Endothelial cell of hepatic sinusoid (primary cell): ENCODE measurements at regions not wholly inside any gene's neighbourhood (a gene's known extent, or its start where the extent isn't known, plus 50 kb on each side); places are given as distances from the start of the nearest gene placed in this dataset.
"Not testable (repeated sequence)": the region's sequence is repeated elsewhere in the genome, so short reads cannot be mapped to it uniquely, and the experiment has no call there.

ENCODE experiments used
- in situ Hi-C: cut with HindIII; loops from 2 replicates; pipeline ENCODE4 v1.10.0; 2017; ENCODE audit warnings: low sequenced_read_pairs

DNA sequence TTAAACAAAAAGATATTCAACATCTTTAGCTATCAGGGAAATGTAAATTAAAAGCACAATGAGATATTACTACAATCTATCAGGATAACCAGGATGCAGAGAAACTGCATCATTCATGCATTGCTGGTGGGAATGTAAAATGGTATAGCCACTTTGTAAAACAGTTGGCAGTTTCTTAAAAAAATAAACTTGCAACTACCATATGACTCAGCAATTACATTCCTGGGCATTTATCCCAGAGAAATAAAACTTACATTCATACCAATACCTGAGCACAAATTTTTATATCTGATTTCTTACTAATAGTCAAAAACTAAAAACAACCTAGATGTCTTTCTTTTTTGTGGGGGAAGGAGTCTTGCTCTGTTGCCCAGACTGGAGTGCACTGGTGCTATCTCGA, 190.3 kb upstream of the TAB2 start:
- in situ Hi-C loops, result no loop called here

- in situ Hi-C loops, result no loop called here
Observed at GRCh38 chr6:149128489-149129145, 188.9 kb upstream of the TAB2 start.

DNA sequence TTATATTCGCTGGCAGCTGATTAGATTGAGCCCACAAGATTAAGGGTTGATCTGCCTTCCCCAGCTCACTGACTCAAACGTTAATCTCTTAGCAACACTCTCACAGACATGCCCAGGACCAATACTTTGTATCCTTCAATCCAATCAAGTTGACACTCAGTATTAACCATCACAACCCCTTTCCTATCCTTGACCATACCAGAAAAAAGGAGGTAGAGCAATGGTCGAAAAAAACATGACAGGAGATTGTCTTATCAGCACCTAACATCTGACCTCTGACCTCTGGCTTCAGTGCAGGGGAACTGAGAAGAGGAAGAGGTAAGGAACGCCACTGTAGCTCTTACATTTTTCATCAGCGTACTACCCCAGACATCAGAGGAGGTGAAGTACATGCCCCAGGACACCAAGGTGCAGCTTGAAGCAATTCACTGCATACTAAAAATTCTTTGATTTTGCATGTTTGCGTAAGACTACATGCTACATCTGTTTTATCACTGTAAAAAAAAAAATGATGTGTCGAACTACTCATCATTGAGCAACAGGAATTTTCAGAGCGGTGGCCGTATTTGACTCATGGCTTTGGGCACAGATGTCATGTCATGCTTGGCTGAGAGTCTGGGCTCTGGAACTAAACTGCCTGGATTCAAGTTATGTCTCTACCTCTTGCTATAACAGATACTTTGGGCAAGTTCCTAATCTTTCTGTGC, 188.0 kb upstream of the TAB2 start:
- in situ Hi-C loops, result loop anchor here (5.0 kb wide), 2 partner anchors 37 to 43 kb away; no protein-coding TSS in a partner anchor

DNA sequence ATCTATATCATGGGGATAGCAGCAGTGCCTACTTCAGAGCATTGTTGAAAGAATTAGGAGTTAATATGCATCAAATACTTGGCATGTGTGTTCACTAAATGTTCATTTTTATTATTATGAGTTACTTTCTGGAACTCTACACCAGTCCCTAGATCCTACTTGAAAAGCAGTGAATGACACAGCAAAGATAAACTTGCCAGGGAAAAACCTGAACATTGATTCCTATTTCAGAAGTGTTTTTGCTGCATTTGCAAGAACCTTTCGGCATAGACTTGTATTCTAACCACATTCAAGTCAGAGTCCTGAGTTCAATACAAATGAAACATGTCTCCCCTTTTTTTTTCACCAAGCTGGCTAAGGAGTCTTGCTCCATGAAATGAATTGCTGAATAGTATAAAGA, 187.4 kb upstream of the TAB2 start:
- in situ Hi-C loops, result loop anchor here (5.0 kb wide), 2 partner anchors 38 to 42 kb away; no protein-coding TSS in a partner anchor

DNA sequence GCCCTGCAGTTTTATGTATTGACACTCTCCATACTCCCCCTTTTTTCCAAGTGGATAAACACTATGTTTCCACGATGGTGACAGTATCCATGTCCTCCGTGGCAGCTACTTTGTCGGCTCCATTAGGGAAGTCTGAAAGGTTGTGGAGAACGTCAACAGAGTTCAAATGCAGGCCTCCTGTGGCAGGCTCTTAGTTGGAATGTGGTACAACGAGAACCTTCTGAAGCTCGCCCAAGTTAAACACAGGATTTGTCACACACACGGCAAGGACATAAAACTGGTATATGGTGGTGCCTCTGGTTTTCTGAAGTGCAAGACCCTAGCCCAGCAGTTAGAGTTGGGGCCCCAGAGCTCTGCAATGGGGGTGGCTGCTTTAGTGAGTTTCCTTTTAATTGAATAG, 187.0 kb upstream of the TAB2 start:
- in situ Hi-C loops, result loop anchor here (5.0 kb wide), 2 partner anchors 38 to 42 kb away; no protein-coding TSS in a partner anchor

GRCh38 chr6:149131891-149132290, 185.6 kb upstream of the TAB2 start:
- in situ Hi-C loops, result loop anchor here (5.0 kb wide), 2 partner anchors 40 kb away; no protein-coding TSS in a partner anchor

- in situ Hi-C loops, result loop anchor here (5.0 kb wide), 2 partner anchors 40 kb away; no protein-coding TSS in a partner anchor
Observed at GRCh38 chr6:149132336-149132735, 185.2 kb upstream of the TAB2 start.

DNA sequence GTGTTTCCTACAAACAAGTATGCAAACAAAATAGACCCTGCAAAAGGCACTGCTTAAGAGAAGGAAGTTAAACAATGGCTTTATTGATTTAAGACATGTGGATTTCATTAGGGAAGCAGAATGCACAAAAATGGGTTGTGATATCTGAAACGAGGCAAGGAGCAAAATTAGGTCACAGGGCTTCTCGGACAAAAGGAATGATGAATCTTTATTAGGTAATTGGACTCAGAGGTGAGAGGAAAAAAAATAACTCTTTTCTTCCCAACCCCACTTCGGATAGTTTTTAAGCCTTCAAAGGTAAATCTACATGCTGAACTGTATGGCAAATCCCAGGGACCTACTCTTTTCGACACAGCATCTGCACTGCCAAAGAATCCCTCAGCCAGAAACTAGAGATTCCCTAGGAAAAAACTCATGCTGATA, 183.0 kb upstream of the TAB2 start:
- in situ Hi-C loops, result loop anchor here (5.0 kb wide), 2 partner anchors 38 to 42 kb away; no protein-coding TSS in a partner anchor

DNA sequence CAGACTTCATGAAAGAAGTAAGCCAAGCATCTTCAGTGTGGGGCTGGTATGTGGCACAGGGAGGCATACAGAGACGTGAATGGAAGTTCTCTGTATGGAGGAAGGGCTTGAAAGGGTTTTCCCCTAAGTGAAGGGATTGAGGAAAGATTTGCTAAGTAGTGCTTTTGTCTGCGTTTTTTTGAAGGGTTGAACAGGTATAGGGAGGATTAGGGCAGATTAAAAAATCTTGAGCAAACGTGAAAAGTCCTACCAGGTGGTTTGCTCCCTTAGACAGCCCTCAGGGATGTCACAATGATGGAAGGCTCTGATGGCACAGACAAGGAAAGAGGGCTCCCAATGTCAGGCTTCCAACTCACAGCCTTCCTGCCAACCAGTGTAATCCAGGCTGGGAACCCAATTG, 181.7 kb upstream of the TAB2 start:
- in situ Hi-C loops, result no loop called here

DNA sequence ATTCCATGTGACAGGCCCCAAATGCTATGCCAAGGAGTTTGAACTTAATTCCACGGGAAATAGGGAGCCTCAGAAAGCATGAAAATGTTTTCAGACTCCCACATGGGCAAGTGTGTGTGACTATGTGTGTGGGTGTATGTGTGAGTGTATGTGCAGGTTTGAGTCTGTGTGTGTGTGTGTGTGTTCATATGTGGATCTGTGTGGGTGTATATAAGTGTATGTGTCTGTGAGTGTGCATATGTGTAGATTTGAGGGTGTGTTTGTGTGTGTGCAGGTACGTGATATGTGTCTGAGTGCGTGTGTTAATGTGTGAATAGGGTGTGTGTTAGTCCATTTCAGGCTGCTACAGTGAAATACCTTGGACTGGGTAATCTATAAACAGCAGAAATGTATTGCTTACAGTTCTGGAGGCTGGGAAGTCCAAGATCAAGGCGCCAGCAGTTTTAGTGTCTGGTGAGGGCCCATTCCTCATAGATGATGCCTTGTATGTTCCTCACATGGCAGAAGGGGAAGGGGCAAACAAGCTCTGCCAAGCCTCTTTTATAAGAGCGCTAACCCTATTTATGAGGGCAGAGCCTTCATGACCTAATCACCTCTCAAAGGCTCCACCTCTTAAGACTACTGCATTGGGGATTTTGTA, 181.1 kb upstream of the TAB2 start:
- in situ Hi-C loops, result no loop called here

- in situ Hi-C loops, result no loop called here
Observed at GRCh38 chr6:149136913-149137286, 180.6 kb upstream of the TAB2 start.

DNA sequence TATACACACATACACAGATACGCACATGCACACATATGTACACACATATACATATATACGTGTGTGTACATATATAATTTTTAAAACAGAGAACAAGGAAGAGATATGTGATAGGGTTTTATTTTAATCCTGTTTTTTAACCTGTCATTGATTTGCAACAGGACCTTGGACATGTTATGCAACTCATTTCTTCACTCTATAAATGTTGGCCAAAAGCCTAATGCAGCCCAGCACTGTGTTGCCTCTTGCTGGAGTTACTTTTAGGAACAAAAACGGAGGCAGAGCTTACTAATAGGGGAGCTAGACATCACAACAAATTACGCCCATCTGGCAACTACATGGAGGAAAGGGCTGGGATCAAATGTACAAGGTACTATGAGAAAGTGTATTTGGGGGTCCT, 179.9 kb upstream of the TAB2 start:
- in situ Hi-C loops, result no loop called here

DNA sequence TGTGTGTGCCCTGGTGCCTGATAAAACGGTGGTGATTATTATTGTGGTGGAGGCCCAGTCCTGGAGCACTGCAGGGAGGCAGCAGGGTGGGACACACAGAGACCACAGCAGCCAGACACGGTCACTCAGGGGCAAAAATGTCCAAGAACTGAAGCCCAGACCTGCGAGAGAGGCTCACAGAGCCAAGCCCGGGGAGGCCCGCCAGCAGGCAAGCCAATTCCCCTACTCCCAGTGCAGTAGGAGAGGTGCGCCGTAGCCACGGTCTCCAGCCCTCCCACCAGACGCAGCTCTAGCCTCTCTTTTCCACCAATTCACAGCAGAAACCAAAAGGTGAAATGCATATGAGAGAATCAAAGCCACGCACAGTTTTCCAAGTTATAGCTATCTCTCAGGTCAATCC, 179.4 kb upstream of the TAB2 start:
- in situ Hi-C loops, result no loop called here

GRCh38 chr6:149138699-149139294, 178.7 kb upstream of the TAB2 start:
- in situ Hi-C loops, result no loop called here

- in situ Hi-C loops, result no loop called here
Observed at GRCh38 chr6:149139782-149140136, 177.8 kb upstream of the TAB2 start.

DNA sequence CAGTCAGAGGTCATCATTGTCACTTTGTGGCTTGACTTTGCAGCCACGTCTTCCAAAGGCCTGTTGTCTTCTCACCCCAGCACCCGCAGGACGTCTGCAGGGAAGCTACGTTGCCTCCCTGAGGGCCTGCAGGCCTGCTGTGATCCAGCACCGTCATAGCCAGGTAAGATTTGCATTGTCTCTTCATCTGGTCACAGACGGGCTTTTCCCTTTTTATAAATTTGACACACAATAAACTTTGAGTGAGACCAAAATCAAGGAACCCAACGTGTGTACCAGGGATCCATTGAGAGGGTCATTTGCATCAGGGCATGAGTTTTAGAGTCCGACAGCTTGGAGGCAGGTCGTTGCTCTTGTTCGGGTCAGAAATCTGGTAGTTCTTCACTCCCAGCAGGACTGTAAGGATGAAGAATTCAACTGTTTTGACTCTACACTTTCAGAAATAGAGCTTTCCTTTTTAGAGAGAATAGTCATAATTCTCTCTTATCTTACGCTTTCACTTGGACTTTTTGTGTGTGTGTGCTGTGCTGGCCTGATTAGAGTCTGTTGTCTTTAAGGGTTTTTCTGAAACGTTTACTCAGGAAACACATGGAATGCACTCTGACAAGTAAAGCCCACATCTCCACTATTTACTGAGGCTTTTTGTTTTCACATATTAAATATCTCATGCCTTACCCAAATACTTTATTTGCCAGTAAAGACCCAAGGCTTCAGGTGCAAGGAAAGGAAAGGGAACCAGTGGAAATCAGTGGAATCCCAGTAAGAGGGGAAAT, 177.2 kb upstream of the TAB2 start:
- in situ Hi-C loops, result no loop called here

- in situ Hi-C loops, result no loop called here
Observed at GRCh38 chr6:149140910-149141290, 176.6 kb upstream of the TAB2 start.

DNA sequence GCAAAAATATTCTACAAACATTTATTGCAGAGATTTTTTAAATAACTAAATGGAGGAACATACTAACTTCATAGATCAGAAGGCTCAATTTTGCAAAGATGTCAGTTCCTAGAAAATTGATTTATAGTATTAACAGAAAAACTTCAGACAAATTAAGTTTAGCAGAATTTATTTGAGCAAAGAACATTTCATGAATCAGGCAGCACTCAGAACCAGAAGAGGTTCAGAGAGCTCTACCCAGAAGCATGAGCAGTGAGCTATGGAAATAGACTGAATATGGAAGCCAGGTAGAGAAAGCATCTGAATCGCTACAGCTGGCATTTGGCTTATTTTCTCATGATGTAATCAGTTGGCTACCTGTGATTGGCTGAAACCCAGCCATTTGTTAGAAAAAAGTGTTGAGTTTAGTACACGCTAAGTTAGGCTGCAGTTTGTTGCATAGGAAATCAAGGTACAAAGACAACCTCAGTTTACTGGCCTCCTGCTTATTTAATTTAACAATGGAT, 174.5 kb upstream of the TAB2 start:
- in situ Hi-C loops, result no loop called here

- in situ Hi-C loops, result not testable (repeated sequence)
Observed at GRCh38 chr6:149145800-149146199, 171.7 kb upstream of the TAB2 start.

GRCh38 chr6:149147195-149147594, 170.3 kb upstream of the TAB2 start:
- in situ Hi-C loops, result no loop called here
